Glomerular visceral epithelial cell (primary cell): ENCODE measurements at regions not wholly inside any gene's neighbourhood (a gene's known extent, or its start where the extent isn't known, plus 50 kb on each side); places are given as distances from the start of the nearest gene placed in this dataset.
"Not testable (repeated sequence)": the region's sequence is repeated elsewhere in the genome, so short reads cannot be mapped to it uniquely, and the experiment has no call there.

ENCODE experiments used
- DNase-seq: peaks from one replicate; pipeline ENCODE4 v3.0.0-alpha.2; 2016; ENCODE audit errors: extremely low spot score

DNA sequence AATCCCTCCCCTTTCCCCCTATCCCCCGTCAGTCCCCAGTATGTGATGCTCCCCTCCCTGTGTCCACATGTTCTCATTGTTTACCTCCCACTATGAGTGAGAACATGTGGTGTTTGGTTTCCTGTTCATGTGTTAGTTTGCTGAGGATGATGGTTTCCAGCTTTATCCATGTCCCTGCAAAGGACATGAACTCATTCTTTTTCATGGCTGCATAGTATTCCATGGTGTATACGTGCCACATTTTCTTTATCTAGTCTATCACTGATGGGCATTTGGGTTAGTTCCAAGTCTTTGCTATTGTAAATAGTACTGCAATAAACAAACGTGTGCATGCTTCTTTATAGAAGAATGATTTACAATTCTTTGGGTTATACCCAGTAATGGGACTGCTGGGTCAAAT, 165.6 kb upstream of the TENM4 start:
- not testable (repeated sequence) for DNase-seq

DNA sequence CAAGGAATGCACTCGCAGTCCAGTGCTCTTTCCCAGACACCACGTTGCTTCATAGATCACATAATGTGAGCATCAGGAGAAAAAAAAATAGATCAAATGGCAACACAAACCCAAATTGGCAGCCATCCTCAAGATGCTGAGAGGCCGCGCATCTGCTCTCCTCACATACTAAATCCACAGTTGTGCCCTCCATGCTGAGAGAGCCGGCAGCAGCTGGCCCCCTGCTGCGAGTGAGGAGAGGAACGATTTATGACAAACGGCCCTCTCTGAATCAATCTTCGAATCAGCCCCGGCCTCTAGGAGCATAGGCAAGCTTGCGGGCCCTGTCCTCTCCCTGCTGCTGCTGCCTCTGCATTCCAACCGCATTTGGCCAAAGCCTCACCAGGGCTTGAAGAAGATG, 159.9 kb upstream of the TENM4 start:
- DNase-seq, result no peak

DNA sequence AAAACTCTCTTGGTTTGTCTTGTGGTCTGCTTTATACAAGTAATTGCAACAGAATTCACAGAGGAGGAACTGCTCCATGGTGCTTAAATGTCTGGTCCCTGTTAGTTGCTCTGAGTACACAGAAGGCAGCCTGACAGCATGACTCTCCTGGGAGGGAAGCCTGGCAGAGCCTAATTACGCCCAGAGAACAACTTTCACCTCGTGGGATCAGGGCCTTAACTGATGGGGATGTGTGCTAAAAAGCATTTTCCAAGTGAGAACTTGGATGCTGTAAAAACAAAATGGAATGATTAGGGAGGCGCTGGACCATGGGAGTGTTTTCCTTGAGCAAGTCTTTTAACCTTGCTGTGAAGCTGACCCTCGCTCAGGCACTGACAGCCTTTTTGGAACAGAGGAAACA, 154.0 kb upstream of the TENM4 start:
- no peak for DNase-seq

DNA sequence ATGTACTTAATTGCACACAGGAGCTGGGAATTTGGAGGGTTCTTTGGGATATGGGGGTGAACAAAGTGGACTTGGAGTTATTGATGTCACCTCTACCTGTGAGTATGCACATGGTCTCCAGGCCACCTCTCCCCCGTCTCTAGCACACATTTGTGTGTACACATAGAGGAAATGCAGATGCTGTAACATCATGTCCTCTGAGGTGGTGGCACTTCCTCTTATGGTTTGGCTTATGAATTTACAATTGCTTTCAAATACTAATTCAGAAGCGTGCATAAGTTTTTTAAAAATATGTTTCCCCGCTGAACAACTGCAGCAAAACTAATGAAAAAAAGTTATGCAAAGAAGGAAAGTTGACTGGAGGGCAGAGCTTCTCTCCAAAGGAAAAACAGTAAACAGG, 152.0 kb upstream of the TENM4 start:
- no peak for DNase-seq

DNA sequence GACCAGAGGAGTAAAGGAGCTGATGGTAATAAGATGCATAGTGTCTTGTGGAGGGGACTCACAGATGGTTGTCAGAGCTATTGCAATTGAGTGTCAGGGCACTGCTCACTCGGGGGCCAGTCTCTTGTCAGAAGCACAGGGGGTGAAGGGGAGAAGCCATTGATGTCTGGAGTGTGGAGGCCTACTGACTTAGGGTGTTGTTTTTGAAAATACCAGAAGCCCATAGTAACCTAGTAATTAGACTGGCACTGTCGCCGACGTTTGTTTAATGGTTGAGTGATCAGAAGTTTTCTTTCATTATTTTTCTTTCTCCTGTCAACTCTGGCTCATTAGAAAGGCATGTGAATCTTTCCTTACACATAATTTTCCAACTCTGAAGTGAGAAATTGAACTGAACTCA, 151.6 kb upstream of the TENM4 start:
- peak; percentile 11 for DNase-seq

DNA sequence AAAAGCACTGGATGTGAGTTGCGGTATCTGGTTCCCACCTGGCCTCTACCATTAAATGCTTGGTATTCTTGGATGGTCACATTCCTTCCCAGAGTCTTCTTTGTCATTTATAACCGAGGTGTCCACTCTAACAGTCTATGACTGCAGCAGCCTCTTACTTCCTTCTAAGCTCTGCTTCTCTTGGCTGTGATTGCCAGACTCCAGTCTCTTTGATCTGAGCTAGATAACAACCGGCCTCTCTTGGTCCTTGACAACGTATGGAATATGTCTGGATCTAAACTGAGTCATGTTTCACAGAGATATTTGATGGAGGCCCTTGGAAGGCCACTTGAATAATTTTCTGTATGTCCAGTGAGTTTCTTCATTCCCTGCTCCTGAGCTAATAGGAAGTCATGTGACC, 141.6 kb upstream of the TENM4 start:
- DNase-seq, result no peak

DNA sequence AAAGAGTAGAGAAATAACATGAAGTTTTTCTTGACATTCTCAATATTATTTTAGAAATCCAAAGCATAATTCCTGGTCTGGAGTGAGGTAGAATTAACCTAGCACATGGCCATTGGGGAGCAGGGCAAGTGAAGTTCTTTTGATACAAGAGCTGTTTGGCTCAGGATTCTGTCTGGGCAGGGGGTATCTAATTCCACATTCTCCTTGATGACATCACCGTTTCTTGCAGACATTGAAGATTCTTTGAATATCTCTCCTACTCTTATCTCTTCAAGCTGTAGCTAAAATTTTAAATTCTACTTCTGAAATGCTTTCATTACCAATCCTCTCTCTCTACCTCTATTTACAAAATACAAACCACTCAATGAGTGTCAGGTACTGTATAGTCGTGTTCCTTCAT, 138.2 kb upstream of the TENM4 start:
- DNase-seq, result no peak

DNA sequence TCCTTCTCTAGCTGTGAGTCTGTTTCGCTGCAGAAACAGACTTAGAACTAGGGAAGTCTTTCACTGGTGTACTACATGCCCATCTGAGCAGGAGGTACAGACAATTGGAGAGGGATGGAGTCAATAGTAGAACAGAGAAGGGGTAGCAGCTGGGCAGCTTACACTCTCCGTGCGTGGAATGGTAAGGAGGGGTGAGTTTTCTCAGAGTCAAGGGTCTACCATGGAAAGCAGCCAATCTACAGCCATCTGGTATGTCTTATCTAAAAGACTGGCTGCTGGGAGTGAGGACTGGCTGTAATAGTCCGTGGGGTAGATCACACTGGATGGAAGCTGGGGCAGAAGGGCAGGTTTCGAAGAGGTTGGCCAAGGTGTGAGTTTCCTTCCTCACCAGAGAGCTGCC, 137.3 kb upstream of the TENM4 start:
- DNase-seq, result no peak

DNA sequence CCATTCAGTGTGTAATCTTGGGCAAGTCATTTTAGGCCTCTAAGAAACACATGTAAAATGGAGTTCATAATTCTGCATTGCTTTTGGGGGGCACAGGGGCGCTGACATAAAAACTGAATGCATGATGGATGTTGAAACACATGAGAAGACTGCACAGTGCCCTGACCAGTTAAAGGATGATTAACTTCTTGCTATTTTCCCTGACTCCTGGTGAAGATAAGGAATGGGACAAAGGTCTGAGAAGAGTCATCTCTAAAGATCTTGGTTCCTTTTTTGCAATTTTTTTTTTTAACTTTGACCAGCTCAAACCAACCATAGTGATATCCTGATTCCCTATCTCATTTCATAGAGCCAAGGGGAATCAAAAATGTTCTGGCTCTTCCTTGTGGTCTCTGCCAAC, 134.9 kb upstream of the TENM4 start:
- DNase-seq, result no peak

DNA sequence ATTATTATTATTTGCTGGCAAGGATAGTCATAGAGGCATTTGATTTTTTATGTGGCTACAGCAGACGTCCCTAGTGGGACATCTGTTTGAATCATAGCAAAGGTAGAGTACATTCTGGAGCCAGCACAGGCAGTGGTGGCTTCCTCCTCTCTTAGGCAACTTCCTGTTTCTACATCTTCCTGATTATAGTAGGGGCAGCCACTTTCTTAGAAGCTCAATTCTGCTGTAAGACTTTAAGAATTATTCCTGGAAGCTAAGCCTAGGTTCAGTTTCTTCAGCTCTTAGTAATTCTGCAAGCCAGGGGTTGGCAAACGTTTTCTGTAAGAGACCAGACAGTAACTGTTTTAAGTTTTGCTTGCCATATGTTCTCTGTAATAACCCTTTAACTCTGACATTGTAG, 129.3 kb upstream of the TENM4 start:
- no peak for DNase-seq

DNA sequence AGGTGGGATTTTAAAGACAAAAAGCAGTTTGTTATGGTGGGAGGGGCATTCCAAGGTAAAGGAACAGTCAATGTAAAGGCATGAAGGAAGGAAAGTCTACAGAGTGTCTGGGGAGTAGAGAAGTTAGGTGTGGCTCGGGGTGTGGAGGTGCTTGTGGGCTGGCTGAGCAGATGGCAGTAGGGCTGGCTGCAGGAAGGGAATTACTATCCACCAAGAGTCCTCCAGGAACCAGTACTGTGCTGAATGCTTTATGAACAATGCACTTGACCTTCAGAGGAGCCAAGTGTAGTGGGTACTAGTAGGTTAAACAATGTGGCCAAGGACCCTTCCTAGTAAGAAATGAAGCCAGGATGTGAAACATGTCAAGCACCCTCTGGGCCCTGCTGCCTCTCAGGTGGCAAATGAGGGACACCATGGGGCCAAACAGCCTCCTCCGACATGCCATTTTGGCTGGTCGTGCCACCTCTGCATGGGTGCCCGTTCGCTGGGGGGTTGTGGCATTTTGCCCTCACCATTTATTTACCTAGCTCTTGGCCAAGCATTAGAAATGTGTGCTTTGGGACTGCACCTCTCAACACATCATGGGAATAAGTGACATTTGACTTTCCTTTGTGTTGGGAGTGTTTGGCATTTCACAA, 123.6 kb upstream of the TENM4 start:
- no peak for DNase-seq

DNA sequence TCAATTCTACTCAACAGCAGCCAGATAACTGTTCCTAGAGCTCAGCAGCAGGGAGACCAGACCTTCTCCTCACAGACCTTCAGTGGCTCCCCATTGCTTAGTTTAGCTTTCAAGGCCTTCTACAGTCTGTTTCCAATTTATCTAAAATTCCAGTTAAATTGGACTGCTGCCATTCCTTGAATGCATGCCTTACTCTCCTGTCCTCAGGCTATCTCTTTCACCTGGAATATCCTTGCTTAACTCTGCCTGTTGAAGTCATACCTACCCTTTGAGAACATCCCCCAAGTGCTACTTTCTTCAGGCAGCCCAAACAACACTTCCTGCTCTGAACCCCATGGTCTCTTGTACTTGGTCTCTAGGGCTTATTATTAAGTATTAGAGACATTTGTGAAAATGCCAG, 120.7 kb upstream of the TENM4 start:
- DNase-seq, result no peak

DNA sequence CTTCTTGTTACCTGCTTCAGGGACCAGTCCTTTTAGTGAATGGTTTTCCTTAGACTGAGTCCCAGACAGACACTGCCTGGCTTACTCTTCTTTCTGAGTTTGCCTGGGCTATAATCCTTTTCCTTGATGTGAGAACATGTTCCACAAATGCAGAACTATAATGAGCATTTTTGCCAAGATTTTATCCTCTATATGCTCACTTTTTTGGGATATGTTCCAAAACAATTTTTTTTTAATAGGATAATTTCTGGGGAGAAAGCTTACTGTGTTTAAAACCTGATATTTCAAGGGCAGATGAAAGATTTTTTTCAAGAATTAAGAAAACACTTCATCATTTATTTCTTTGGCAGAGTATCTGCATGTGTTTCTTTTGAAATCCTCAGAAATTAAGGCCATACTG, 110.0 kb upstream of the TENM4 start:
- DNase-seq, result no peak

DNA sequence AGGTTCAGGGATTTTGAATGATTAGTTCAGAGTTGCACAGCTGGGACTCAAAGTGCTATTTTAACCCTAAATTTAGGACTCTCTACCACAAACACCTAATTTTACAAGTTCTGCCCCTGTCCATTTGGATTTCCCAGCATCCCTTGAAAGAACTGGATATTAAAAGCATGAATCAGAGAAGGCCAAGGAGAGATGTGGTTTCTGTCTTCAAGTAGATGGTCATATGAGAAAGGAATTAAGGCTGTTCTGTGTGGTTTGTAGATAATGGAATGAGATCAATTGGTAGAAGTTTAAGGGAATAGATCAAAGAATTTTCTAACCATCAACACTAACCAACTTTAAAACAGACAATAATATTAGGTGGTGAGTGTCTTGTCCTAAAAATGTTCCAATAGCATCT, 106.4 kb upstream of the TENM4 start:
- no peak for DNase-seq

DNA sequence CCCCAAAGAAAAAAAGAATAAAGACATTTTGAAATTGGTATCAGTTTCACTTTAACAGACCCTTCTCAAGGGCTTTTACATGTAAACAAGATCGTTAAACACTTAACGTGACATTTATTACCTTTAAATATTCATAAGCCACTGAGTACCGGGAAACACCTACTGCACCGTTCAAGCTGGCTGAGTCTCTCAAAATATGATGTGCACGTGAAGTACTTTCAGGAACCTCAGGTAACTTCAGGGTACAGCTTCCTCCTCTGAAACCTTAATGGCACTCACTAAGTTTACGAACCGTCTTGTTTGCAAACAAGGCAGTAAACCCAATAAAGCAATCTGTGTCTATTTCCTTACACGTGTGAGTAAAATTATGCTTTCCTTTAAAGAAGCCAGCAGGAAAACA, 105.5 kb upstream of the TENM4 start:
- DNase-seq, result no peak

DNA sequence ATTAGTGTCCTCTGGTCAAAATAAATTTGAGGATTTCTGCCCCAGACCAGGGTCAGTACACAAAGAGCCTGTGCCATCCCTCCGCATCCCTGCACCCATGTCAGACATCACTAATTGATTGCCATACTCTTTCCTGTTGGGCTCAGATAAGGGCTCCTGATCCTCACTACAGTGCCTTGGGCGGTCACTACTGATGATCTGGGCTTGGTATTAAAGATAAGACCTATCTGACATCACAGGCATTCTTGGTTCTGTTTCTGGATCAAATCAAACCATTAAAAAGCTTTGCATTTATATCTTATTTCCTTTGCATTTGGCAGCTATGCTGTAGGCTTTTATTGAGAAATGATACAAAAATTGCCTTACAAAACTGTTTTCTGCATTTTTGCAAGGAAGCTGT, 103.5 kb upstream of the TENM4 start:
- DNase-seq, result no peak

DNA sequence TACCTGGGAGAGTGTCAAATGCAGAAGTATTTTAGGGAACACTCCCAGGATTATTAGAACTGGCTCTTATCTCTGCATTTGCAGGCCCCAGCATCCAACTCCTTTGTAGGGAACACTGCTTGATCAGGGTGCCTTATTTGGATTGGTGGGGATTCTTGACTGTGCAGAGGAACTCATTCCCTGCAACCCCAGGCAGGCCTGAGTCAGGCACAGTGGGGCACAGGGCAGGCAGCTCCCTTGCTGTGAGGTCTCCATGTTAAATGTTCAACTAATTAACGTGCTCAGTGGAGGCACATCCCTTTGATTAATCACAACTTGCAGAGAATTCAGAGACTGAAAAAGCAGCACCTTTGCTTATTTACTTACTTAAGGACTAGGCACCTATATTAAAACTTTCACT, 102.3 kb upstream of the TENM4 start:
- DNase-seq, result no peak

DNA sequence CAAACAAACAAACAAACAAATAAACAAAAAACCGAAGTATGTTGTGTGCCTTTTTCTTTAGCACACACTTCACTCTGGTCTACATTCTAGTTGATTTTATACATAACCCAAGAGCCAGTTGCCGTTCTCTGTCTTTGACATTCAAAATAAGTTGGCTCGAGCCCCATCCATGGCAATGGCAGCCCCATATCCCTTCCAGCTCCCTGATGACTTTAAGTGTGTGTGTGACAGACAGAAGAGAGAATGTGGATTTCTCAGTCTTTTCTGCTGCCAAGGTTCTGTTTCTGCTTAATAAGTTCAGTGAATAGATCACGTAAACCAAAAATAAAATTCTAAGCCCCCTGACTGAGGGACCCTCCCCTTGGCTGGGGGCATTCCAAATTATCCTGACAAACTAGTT, 100.6 kb upstream of the TENM4 start:
- no peak for DNase-seq

DNA sequence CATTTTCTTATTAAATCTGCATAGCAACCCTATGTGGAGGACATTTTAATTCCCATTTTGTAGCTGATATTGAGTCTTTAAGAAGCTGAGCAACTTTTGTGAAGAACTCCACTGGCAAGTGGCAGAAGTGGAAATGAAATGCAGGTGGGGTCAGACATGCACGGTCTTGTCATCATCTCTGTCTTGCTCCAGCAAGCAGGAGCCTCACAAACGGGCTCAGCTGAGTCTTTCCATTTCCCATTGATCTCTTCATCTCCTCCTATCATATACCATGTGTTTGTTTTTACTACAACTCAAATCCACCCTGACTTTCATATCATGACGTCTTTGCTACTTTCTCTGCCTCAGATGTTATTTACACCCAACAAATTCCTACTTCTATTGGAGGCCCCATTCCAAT, 97.9 kb upstream of the TENM4 start:
- DNase-seq, result no peak

DNA sequence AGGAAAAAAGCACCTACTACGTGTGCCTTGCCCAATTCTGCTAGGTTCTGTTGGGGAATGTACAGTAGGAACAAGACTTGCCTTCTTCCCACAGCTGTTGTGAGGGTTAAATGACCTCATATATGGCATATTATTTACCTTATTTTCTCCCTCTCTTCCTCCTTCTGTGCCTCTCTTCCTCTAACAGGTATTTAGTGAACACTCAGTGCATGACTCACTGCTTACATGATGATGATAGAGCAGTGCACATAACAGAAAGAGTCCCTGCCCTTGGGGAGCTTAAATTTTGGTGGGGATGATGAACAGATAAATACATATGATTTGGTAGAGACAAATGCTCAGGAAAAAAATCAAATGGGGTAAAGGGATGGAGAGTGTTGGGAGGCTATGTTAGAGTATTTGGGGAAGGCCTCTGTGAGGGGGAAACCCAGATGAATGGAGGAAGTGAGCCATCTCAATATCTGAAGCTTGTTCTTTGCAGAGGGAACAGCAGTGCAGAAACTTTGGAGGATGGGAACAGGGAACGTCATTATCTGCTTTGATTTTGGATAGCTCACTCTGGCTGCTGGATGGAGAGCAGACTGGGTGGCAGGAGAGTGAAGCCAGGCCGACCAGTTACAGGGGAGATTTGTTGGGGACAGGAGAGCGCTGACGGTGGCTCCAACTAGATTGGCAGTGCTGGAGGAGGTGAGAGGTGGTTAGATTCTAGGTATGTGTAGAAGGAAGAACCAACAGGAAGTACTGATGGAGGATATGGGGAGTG, 95.5 kb upstream of the TENM4 start:
- no peak for DNase-seq

DNA sequence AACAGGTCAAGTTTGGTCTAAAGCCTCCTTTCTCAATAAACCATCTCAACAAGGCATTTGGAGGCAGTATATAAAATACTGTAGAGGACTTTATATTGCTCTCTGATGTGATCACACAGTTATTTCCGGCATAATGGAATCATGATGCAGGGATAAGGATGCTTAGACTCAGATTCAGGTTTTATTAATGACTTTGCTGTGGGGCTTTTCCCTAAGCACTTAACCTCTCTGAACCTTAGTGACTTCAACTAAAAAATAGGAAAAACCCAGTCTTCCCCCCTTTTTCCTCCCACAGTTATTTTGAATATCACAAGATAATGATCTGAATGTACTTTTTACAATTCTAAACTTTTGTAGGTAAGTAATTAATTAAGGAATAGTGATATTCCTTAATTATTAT, 94.8 kb upstream of the TENM4 start:
- DNase-seq, result no peak

DNA sequence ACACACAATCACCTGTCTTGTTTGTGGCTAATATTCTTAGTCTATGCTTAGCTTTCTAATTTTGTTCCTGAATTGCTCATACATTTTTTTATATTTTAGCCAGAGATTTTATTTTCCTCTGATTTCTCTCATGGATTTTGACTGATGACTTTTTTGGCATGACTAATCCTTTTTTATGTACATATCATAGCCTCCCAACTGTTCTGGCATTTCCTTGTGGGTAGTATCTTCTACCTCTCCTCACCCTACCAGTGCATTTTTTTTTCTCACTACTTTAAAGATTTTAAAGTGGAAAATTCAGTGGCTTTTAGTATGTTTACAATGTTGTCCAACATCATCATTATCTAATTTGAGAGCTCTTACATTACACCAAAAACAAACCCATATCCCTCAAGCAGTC, 84.4 kb upstream of the TENM4 start:
- no peak for DNase-seq

DNA sequence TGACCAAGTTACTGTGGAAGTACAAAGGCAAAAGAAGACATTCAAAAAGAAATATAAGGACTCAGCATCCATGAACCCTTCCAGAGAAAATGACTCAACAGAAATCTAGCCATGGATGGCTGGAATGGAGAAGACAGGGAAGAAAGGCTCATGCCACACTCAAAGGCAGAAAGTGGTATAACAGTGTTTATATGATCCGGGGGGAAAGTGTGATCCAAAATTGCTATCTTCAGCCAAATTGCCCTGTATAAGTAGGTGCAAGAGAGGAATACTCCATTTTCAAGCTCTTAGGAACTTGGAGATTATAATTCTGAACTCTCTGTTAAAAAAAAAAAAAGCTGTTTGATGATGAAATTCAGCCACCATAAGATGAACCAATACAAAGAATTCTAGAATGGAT, 81.8 kb upstream of the TENM4 start:
- no peak for DNase-seq

DNA sequence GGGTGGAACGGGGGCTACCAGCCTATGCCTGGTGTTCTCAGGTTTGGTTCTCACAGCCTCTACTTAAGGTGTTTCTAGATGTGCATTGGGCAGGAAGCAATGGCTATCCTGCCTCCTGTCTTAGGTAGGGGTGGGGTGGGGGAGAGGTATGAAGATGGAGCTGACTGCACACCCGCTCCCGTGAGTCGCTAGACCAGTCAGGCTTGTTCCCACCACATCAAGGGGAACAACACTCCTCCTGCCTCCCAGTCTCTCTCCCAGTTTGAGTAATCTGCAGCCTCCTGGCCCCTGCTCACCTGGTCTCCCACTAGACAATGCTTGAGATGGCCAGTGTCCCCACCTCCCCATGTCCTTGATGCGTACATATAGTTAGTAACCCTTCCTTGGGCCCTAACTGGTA, 79.3 kb upstream of the TENM4 start:
- DNase-seq, result no peak
